ENCODE measurements at regions not wholly inside any gene's neighbourhood (a gene's known extent, or its start where the extent isn't known, plus 50 kb on each side); places are given as distances from the start of the nearest gene placed in this dataset.

DNA sequence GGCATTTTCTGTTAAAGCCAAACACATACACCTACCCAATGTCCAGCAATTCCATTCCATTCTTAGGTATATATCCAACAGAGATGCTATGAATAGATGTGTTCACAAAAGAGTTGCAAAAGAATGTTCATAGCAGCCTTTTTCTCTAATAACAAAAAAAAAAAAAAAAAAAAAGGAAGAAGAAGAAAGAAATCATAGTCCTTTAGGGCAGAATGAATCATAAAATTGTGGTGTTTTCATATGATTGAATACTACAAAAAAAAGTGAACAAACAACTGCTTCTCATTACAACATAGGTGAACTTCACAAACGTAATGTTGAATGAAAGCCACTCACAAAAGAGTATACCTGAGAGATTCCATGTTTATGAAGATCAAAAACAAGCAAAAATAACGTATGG, 66.8 kb upstream of the GRK3 start:
- TF ChIP-seq POLR2AphosphoS5 (IDR thresholded peaks at IDR 0.05) (no peak), EP300 (IDR thresholded peaks at IDR 0.05) (no peak)
- TF ChIP-seq, protein P1, sequence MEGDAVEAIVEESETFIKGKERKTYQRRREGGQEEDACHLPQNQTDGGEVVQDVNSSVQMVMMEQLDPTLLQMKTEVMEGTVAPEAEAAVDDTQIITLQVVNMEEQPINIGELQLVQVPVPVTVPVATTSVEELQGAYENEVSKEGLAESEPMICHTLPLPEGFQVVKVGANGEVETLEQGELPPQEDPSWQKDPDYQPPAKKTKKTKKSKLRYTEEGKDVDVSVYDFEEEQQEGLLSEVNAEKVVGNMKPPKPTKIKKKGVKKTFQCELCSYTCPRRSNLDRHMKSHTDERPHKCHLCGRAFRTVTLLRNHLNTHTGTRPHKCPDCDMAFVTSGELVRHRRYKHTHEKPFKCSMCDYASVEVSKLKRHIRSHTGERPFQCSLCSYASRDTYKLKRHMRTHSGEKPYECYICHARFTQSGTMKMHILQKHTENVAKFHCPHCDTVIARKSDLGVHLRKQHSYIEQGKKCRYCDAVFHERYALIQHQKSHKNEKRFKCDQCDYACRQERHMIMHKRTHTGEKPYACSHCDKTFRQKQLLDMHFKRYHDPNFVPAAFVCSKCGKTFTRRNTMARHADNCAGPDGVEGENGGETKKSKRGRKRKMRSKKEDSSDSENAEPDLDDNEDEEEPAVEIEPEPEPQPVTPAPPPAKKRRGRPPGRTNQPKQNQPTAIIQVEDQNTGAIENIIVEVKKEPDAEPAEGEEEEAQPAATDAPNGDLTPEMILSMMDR (IDR thresholded peaks at IDR 0.05) = no peak

Measured in gastroesophageal sphincter (tissue), 3 donors.